DND-41 (cell line): ENCODE measurements at regions not wholly inside any gene's neighbourhood (a gene's known extent, or its start where the extent isn't known, plus 50 kb on each side); places are given as distances from the start of the nearest gene placed in this dataset.
A peak's percentile ranks its signal among the peaks of the same experiment; 100 is the strongest.

ENCODE experiments used
- ATAC-seq: fragments of 200-7000 bp; cut with Tn5 transposase; 3 replicates; pipeline ENCODE4 v1.9.1; 2021; ENCODE audit warnings: low read depth; ENCODE audit not compliant: insufficient read depth
- DNase-seq: peaks from one replicate; pipeline ENCODE4 v3.0.0-alpha.2; 2020
- H2AFZ ChIP-seq: 2 replicates; pipeline ENCODE4 v1.6.0; 2012; ENCODE audit warnings: low read depth, low read length
- H3K27ac ChIP-seq: 2 replicates; pipeline ENCODE4 v1.5.1; 2012; ENCODE audit warnings: low read length, inconsistent platforms
- H3K27me3 ChIP-seq: fragments of 200-600 bp; sonication (generic); 2 replicates; pipeline ENCODE4 v1.6.0; 2012; ENCODE audit warnings: low read length, mild to moderate bottlenecking, inconsistent platforms; ENCODE audit not compliant: insufficient read depth, poor library complexity
- H3K36me3 ChIP-seq: 2 replicates; pipeline ENCODE4 v1.5.1; 2012; ENCODE audit warnings: low read length, inconsistent platforms; ENCODE audit not compliant: insufficient read depth
- H3K4me1 ChIP-seq: 2 replicates; pipeline ENCODE4 v1.5.1; 2012; ENCODE audit warnings: mild to moderate bottlenecking, low read length; ENCODE audit not compliant: insufficient read depth
- H3K4me2 ChIP-seq: 2 replicates; pipeline ENCODE4 v1.6.0; 2012; ENCODE audit warnings: mild to moderate bottlenecking, moderate library complexity, low read length, inconsistent platforms; ENCODE audit not compliant: insufficient read depth
- H3K4me3 ChIP-seq, 2 experiments: fragments of 200-600 bp in 1 of 2; shearing (Covaris generic) in 1 of 2; 2 replicates each; pipeline ENCODE4 v1.5.1; 2012 to 2016; ENCODE audit warnings: inconsistent platforms in 2 of 2, low read length in 2 of 2, mild to moderate bottlenecking in 2 of 2, low read depth in 1 of 2, moderate library complexity in 1 of 2
- H3K79me2 ChIP-seq: 2 replicates; pipeline ENCODE4 v1.6.0; 2012; ENCODE audit warnings: low read length, inconsistent platforms; ENCODE audit not compliant: insufficient read depth
- H3K9ac ChIP-seq: 2 replicates; pipeline ENCODE4 v1.6.0; 2012; ENCODE audit warnings: low read depth, mild to moderate bottlenecking, inconsistent platforms, low read length, moderate library complexity
- H3K9me3 ChIP-seq: 2 replicates; pipeline ENCODE4 v1.5.1; 2012; ENCODE audit warnings: low read length, moderate library complexity, mild to moderate bottlenecking, inconsistent platforms; ENCODE audit not compliant: insufficient read depth, severe bottlenecking
- H4K20me1 ChIP-seq: 2 replicates; pipeline ENCODE4 v1.6.0; 2012; ENCODE audit warnings: low read length; ENCODE audit not compliant: insufficient read depth
- EZH2 ChIP-seq: IDR thresholded peaks from 3 replicates; pipeline ENCODE4 v1.6.1; 2012; ENCODE audit warnings: borderline replicate concordance, low read depth, mild to moderate bottlenecking, moderate library complexity, low read length, inconsistent platforms; ENCODE audit not compliant: severe bottlenecking
- TF ChIP-seq, protein P1 (sequence below): IDR thresholded peaks from 2 replicates; pipeline ENCODE4 v1.5.1; 2012; ENCODE audit warnings: borderline replicate concordance, low read length, moderate library complexity, mild to moderate bottlenecking; ENCODE audit not compliant: poor library complexity, severe bottlenecking; ENCODE audit errors: extremely low read depth

GRCh38 chr22:26977741-26978376 is 320.5 kb downstream of the MIAT start:
- no peak overlapping the region for H2AFZ ChIP-seq
- no peak overlapping the region for H3K4me3 ChIP-seq
- no peaks in the 10 kb centered on the region for H3K27me3 ChIP-seq
- H3K27ac ChIP-seq: no peak overlapping the region
- DNase-seq (peak; percentile 19), ATAC-seq (no peak)
- no peaks in the 10 kb centered on the region for H3K9me3 ChIP-seq
- H3K79me2 ChIP-seq: no peaks in the 10 kb centered on the region
- no peaks in the 10 kb centered on the region for H3K36me3 ChIP-seq
- H3K4me2 ChIP-seq: no peak overlapping the region
- no peaks in the 10 kb centered on the region for H4K20me1 ChIP-seq
- TF ChIP-seq, protein P1, sequence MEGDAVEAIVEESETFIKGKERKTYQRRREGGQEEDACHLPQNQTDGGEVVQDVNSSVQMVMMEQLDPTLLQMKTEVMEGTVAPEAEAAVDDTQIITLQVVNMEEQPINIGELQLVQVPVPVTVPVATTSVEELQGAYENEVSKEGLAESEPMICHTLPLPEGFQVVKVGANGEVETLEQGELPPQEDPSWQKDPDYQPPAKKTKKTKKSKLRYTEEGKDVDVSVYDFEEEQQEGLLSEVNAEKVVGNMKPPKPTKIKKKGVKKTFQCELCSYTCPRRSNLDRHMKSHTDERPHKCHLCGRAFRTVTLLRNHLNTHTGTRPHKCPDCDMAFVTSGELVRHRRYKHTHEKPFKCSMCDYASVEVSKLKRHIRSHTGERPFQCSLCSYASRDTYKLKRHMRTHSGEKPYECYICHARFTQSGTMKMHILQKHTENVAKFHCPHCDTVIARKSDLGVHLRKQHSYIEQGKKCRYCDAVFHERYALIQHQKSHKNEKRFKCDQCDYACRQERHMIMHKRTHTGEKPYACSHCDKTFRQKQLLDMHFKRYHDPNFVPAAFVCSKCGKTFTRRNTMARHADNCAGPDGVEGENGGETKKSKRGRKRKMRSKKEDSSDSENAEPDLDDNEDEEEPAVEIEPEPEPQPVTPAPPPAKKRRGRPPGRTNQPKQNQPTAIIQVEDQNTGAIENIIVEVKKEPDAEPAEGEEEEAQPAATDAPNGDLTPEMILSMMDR: no peak
- TF ChIP-seq EZH2: no peak
- no peak overlapping the region for H3K9ac ChIP-seq
- H3K4me1 ChIP-seq: no peaks in the 10 kb centered on the region

DNA sequence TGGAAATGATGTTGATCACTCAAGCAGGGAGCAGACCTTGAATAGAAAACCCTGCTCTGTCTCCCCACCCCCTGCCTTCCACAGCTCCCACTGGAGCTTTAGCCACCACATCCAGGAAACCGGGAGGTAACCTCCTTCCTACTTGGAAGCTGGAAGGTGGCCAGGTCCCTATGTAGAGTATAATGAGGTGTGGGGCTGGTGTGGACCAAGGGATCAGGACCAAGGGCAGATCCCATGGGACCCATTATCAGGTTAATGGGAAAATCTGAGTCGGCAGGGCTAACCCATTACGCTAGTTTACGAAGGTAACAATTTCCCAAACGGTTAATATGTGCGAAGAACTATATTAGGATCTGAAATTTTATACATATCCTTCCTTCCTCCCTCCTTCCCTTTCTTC is 321.9 kb downstream of the MIAT start:
- TF ChIP-seq, protein P1: no peak
- no peak for TF ChIP-seq EZH2
- DNase-seq (no peak), ATAC-seq (no peak)
- Histone ChIP-seq H4K20me1 (no peaks in the 10 kb centered on the region), H3K4me3 (no peak overlapping the region), H3K79me2 (no peaks in the 10 kb centered on the region), H3K4me2 (no peak overlapping the region), H3K27me3 (no peaks in the 10 kb centered on the region), H3K9ac (no peak overlapping the region), H3K36me3 (no peaks in the 10 kb centered on the region), H3K27ac (no peak overlapping the region), H3K9me3 (no peaks in the 10 kb centered on the region), H3K4me1 (no peaks in the 10 kb centered on the region), H2AFZ (no peak overlapping the region)

DNA sequence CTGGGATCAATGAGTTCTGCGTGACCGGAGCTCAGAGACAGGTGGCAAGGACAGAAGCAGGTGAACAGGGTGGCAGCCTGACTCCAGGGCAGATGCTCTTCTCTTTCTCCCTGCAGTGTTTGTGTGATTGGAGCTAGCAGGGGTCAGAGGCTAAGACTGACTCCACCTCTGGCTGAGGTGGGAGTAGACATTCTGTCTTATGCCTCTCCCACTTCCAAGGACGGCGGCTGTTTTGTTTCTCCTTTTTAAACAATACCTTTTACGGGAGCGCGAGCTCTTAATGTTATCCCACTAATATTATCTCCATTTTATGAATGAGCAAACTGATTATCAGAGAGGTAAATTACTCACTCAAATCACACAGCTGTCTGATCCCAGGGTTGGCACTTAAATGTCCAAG is 323.7 kb downstream of the MIAT start:
- Histone ChIP-seq H4K20me1 (no peaks in the 10 kb centered on the region), H3K9ac (no peak overlapping the region), H2AFZ (no peak overlapping the region), H3K27ac (no peak overlapping the region), H3K9me3 (no peaks in the 10 kb centered on the region), H3K4me2 (no peak overlapping the region), H3K79me2 (no peaks in the 10 kb centered on the region), H3K36me3 (no peaks in the 10 kb centered on the region), H3K27me3 (no peaks in the 10 kb centered on the region), H3K4me1 (no peaks in the 10 kb centered on the region), H3K4me3 (no peak overlapping the region)
- DNase-seq: no peak
- no peak for TF ChIP-seq EZH2
- TF ChIP-seq, protein P1: no peak
- no peak for ATAC-seq
